Type B pancreatic cell (in vitro differentiated cells): ENCODE measurements at regions not wholly inside any gene's neighbourhood (a gene's known extent, or its start where the extent isn't known, plus 50 kb on each side); places are given as distances from the start of the nearest gene placed in this dataset.

Experiments used
- DNase-seq: peaks from one replicate; pipeline ENCODE4 v3.0.0; 2021; ENCODE audit warnings: mixed read lengths; ENCODE audit not compliant: unreplicated experiment; ENCODE audit errors: extremely low spot score
- H3K27ac Mint-ChIP-seq: 2 replicates; pipeline ENCODE4 v1.8.0; 2021; ENCODE audit warnings: mild to moderate bottlenecking, mixed read lengths
- H3K27me3 Mint-ChIP-seq: 2 replicates; pipeline ENCODE4 v1.8.0; 2021; ENCODE audit warnings: mixed read lengths
- H3K36me3 Mint-ChIP-seq: 2 replicates; pipeline ENCODE4 v1.8.0; 2021; ENCODE audit warnings: mixed read lengths
- H3K4me1 Mint-ChIP-seq: one replicate; pipeline ENCODE4 v1.8.0; 2021; ENCODE audit warnings: mixed read lengths; ENCODE audit not compliant: unreplicated experiment
- H3K4me3 Mint-ChIP-seq: 2 replicates; pipeline ENCODE4 v1.8.0; 2021; ENCODE audit warnings: mild to moderate bottlenecking, mixed read lengths
- H3K9me3 Mint-ChIP-seq: 2 replicates; pipeline ENCODE4 v1.8.0; 2021; ENCODE audit warnings: mixed read lengths
- CTCF ChIP-seq: fragments of 200-600 bp; sonication (generic); conservative IDR thresholded peaks from 2 replicates; pipeline ENCODE4 v1.5.0; 2021; ENCODE audit warnings: antibody characterized with exemption, mild to moderate bottlenecking

GRCh38 chr5:43917925-43918324, 314.9 kb downstream of the NNT start:
- H3K27me3 Mint-ChIP-seq = no peaks in the 10 kb centered on the region
- no peaks in the 10 kb centered on the region for H3K4me1 Mint-ChIP-seq
- H3K4me3 Mint-ChIP-seq = no peak overlapping the region
- no peaks in the 10 kb centered on the region for H3K9me3 Mint-ChIP-seq
- H3K27ac Mint-ChIP-seq = no peak overlapping the region
- no peak for TF ChIP-seq CTCF
- no peak for DNase-seq
- no peaks in the 10 kb centered on the region for H3K36me3 Mint-ChIP-seq

GRCh38 chr5:43903129-43903528, 300.1 kb downstream of the NNT start:
- Mint-ChIP-seq H3K4me1 (no peaks in the 10 kb centered on the region), H3K36me3 (no peaks in the 10 kb centered on the region), H3K27me3 (no peaks in the 10 kb centered on the region), H3K9me3 (no peaks in the 10 kb centered on the region), H3K27ac (no peak overlapping the region), H3K4me3 (no peak overlapping the region)
- no peak for DNase-seq
- no peak for TF ChIP-seq CTCF

GRCh38 chr5:43900974-43901373, 298.0 kb downstream of the NNT start:
- Mint-ChIP-seq H3K4me3 (no peak overlapping the region), H3K36me3 (no peaks in the 10 kb centered on the region), H3K27me3 (no peaks in the 10 kb centered on the region), H3K27ac (no peak overlapping the region), H3K4me1 (no peaks in the 10 kb centered on the region), H3K9me3 (no peaks in the 10 kb centered on the region)
- no peak for DNase-seq
- TF ChIP-seq CTCF = no peak

GRCh38 chr5:43895876-43896275, 292.9 kb downstream of the NNT start:
- no peaks in the 10 kb centered on the region for H3K4me1 Mint-ChIP-seq
- no peaks in the 10 kb centered on the region for H3K36me3 Mint-ChIP-seq

GRCh38 chr5:43893951-43894684, 291.1 kb downstream of the NNT start:
- Mint-ChIP-seq H3K4me3 (no peak overlapping the region), H3K27ac (no peak overlapping the region), H3K9me3 (no peaks in the 10 kb centered on the region), H3K27me3 (no peaks in the 10 kb centered on the region), H3K4me1 (no peaks in the 10 kb centered on the region), H3K36me3 (no peaks in the 10 kb centered on the region)
- no peak for DNase-seq
- no peak for TF ChIP-seq CTCF

More at GRCh38 chr5:43895876-43896275, 292.9 kb downstream of the NNT start:
- no peaks in the 10 kb centered on the region for H3K27me3 Mint-ChIP-seq
- no peak for TF ChIP-seq CTCF
- no peak for DNase-seq
- no peaks in the 10 kb centered on the region for H3K9me3 Mint-ChIP-seq
- no peak overlapping the region for H3K27ac Mint-ChIP-seq
- H3K4me3 Mint-ChIP-seq = no peak overlapping the region
